Suprapubic skin (tissue), 4 donors: ENCODE measurements at regions not wholly inside any gene's neighbourhood (a gene's known extent, or its start where the extent isn't known, plus 50 kb on each side); places are given as distances from the start of the nearest gene placed in this dataset.

Source experiments
- DNase-seq, 2 donors: peaks; one replicate each; pipeline ENCODE4 v3.0.0-alpha.2; 2019; ENCODE audit warnings: low spot score in 2 of 2
- H3K27ac ChIP-seq: fragments of 200-600 bp; sonication (generic); one replicate; pipeline ENCODE4 v1.5.1; 2019
- H3K27me3 ChIP-seq: fragments of 200-600 bp; sonication (generic); one replicate; pipeline ENCODE4 v1.5.1; 2019
- H3K36me3 ChIP-seq: fragments of 200-600 bp; sonication (generic); one replicate; pipeline ENCODE4 v1.5.1; 2019
- H3K4me1 ChIP-seq: fragments of 200-600 bp; sonication (generic); one replicate; pipeline ENCODE4 v1.5.1; 2019
- H3K4me3 ChIP-seq: fragments of 200-600 bp; sonication (generic); one replicate; pipeline ENCODE4 v1.5.1; 2019; ENCODE audit warnings: mild to moderate bottlenecking
- H3K9me3 ChIP-seq: fragments of 200-600 bp; sonication (generic); one replicate; pipeline ENCODE4 v1.5.1; 2019
- EP300 ChIP-seq: sonication (generic); formaldehyde crosslinking; IDR thresholded peaks from one replicate; pipeline ENCODE4 v1.6.1; 2017; ENCODE audit warnings: antibody characterized with exemption
- POLR2A ChIP-seq, 2 donors: fragments of 450-650 bp; IDR thresholded peaks; one replicate each; pipeline ENCODE4 v1.6.1; 2017; ENCODE audit warnings: antibody characterized with exemption in 2 of 2, mild to moderate bottlenecking in 2 of 2, moderate library complexity in 2 of 2
- POLR2AphosphoS5 ChIP-seq, 3 donors: sonication (generic); formaldehyde crosslinking; IDR thresholded peaks; one replicate each; pipeline ENCODE4 v1.6.1; 2017; ENCODE audit warnings: antibody characterized with exemption in 3 of 3
- WGBS: methylation state at CpG from one replicate; pipeline ENCODE4 v1.1.5; 2018; 5-methylcytosine and 5-hydroxymethylcytosine counted together
- TF ChIP-seq, protein P1 (sequence below), 2 donors: fragments of 200-600 bp in 1 of 2; fragments of 450-650 bp in 1 of 2; sonication (generic) in 1 of 2; IDR thresholded peaks; one replicate each; pipeline ENCODE4 v1.5.1; 2016 to 2019; ENCODE audit warnings: antibody characterized with exemption in 2 of 2, mild to moderate bottlenecking in 1 of 2, moderate library complexity in 1 of 2

DNA sequence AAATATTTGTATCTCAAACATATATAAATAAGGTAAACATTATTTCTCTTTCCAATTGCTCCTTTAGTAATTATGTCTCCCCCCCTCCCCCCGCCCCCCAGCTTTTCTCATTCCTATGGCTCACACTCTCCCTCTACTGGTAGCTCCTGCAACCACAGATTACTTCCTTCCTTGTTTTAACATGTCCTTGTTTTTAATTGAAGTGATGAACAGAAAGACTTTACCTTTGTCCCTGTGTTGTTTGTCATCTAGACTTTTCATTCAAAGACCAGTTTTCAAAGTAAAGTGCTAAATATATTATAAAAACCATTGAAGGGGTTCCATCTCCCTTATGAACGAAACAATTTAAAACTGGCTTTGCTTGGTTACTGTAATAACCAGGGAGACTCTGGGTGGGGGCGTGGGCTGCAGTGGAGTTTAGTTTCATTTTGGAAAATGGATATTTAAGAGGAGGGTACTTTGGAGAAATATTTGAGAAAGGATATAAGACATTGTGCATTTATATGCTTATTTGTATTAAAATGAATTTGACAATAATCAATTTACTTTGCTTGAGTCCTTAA, 352.9 kb downstream of the RAPGEF2 start:
- TF ChIP-seq EP300 (no peak), POLR2AphosphoS5 (IDR thresholded peaks at IDR 0.05) (no peak), POLR2A (IDR thresholded peaks at IDR 0.05) (no peak)
- TF ChIP-seq, protein P1, sequence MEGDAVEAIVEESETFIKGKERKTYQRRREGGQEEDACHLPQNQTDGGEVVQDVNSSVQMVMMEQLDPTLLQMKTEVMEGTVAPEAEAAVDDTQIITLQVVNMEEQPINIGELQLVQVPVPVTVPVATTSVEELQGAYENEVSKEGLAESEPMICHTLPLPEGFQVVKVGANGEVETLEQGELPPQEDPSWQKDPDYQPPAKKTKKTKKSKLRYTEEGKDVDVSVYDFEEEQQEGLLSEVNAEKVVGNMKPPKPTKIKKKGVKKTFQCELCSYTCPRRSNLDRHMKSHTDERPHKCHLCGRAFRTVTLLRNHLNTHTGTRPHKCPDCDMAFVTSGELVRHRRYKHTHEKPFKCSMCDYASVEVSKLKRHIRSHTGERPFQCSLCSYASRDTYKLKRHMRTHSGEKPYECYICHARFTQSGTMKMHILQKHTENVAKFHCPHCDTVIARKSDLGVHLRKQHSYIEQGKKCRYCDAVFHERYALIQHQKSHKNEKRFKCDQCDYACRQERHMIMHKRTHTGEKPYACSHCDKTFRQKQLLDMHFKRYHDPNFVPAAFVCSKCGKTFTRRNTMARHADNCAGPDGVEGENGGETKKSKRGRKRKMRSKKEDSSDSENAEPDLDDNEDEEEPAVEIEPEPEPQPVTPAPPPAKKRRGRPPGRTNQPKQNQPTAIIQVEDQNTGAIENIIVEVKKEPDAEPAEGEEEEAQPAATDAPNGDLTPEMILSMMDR (IDR thresholded peaks at IDR 0.05): peak in 1 of 2 donors; percentile 48
- H3K9me3 ChIP-seq: no peaks in the 10 kb centered on the region
- H3K27me3 ChIP-seq: no peaks in the 10 kb centered on the region
- H3K4me3 ChIP-seq: no peak overlapping the region
- no peaks in the 10 kb centered on the region for H3K36me3 ChIP-seq
- DNase-seq: no peak
- WGBS: 30% methylated on average over 3 of the region's 3 CpGs
- no peak overlapping the region for H3K27ac ChIP-seq
- H3K4me1 ChIP-seq: peaks cover 3% of the 10 kb centered on the region

DNA sequence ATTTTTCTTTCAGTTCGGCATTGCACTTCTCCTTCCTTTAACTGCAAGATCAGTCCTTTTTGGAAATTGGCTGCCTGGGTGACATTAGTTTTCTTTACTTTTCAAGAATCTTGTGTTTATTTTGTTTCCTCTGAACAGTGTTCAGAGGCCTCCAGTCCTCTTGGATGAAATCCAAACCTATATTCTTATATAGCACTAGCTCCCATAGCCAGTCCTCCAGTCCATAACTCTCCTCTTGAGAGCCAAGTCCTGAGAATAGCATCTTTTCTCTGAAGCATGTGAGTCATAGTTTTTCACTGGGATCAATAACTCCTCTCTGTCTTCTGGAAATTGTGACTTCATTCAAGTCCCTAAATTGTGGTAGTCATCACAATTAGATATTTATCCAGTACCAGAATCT, 357.5 kb downstream of the RAPGEF2 start:
- no peak for DNase-seq
- H3K9me3 ChIP-seq: no peaks in the 10 kb centered on the region
- H3K4me1 ChIP-seq: peaks cover 3% of the 10 kb centered on the region
- whole genome bisulfite sequencing: 80% methylated on average over 1 of the region's 1 CpG
- no peak overlapping the region for H3K27ac ChIP-seq
- TF ChIP-seq POLR2A (IDR thresholded peaks at IDR 0.05): no peak
- no peak for TF ChIP-seq POLR2AphosphoS5 (IDR thresholded peaks at IDR 0.05)
- no peak overlapping the region for H3K4me3 ChIP-seq
- no peaks in the 10 kb centered on the region for H3K27me3 ChIP-seq
- H3K36me3 ChIP-seq: no peaks in the 10 kb centered on the region

DNA sequence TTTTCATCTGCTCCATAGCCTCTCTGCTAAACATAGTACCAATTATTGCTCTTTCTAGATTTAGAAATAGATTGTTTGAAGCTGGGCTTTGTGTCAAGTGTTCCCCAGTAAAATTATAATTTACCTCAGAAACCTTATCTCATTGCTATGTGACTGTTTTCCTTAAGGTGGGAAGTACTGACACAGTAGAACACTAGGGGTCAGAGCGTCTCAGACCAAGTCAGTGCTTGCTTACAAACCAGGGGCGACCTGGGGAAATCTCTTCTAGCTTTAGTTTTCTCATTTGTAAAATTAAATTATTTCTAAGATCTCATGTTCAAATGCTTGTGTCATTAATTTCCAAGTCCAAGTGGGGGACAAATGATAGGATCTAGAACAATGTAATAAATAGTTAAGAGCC, 360.4 kb downstream of the RAPGEF2 start:
- no peaks in the 10 kb centered on the region for H3K27me3 ChIP-seq
- no peaks in the 10 kb centered on the region for H3K4me1 ChIP-seq
- H3K27ac ChIP-seq: no peak overlapping the region
- H3K4me3 ChIP-seq: no peak overlapping the region
- no peaks in the 10 kb centered on the region for H3K9me3 ChIP-seq
- no peak for DNase-seq
- WGBS: 81% methylated on average over 2 of the region's 2 CpGs
- TF ChIP-seq, protein P1 (IDR thresholded peaks at IDR 0.05): no peak
- no peak for TF ChIP-seq POLR2AphosphoS5 (IDR thresholded peaks at IDR 0.05)
- no peak for TF ChIP-seq EP300
- no peak for TF ChIP-seq POLR2A (IDR thresholded peaks at IDR 0.05)
- no peaks in the 10 kb centered on the region for H3K36me3 ChIP-seq

DNA sequence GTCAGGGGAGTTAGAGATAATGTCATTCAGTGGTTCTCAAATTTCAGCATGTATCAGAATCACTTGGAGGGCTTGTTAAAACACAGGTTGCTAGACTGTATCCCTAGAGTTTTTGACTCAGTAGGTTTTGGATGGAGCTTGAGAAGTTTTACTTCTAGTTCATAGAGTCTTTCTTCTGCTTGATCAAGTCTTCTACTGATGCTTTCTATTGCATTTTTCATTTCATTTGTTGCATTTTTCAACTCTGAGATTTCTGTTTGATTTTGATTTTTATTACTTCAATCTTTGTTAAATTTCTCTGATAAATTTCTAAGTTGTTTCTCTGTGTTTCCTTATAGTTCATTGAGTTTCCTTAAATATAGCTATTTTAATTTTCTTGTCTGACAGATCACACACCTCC, 361.4 kb downstream of the RAPGEF2 start:
- no peak for DNase-seq
- no peaks in the 10 kb centered on the region for H3K9me3 ChIP-seq
- no peak overlapping the region for H3K27ac ChIP-seq
- no peaks in the 10 kb centered on the region for H3K36me3 ChIP-seq
- H3K27me3 ChIP-seq: no peaks in the 10 kb centered on the region
- H3K4me3 ChIP-seq: no peak overlapping the region
- H3K4me1 ChIP-seq: no peaks in the 10 kb centered on the region
- TF ChIP-seq POLR2AphosphoS5 (IDR thresholded peaks at IDR 0.05) (no peak), POLR2A (IDR thresholded peaks at IDR 0.05) (no peak), EP300 (no peak)
- TF ChIP-seq, protein P1 (IDR thresholded peaks at IDR 0.05): no peak

DNA sequence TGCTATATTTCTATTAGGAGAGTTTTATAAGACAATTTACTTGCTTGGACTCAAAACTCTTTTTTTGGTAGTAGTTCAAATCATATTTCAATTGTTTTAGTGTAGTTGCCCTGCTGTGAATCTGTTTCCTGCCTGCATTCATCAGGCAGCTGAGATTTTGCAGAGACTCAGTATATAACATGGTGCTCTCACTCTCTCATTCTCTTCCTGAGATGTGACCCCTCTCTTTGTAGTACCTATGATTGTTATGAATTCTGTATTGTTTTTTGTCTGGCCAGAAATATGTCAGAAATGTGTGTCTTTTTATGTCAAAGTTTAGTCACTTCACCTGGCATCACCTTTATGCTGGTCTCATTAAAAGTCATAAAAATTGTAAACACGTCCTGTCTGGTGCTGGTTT, 374.0 kb downstream of the RAPGEF2 start:
- no peak overlapping the region for H3K4me3 ChIP-seq
- no peak overlapping the region for H3K27ac ChIP-seq
- H3K27me3 ChIP-seq: no peaks in the 10 kb centered on the region
- DNase-seq: no peak
- no peaks in the 10 kb centered on the region for H3K9me3 ChIP-seq
- 33% methylated on average over 1 of the region's 1 CpG for WGBS
- no peaks in the 10 kb centered on the region for H3K4me1 ChIP-seq
- no peaks in the 10 kb centered on the region for H3K36me3 ChIP-seq
- TF ChIP-seq, protein P1 (IDR thresholded peaks at IDR 0.05): no peak

DNA sequence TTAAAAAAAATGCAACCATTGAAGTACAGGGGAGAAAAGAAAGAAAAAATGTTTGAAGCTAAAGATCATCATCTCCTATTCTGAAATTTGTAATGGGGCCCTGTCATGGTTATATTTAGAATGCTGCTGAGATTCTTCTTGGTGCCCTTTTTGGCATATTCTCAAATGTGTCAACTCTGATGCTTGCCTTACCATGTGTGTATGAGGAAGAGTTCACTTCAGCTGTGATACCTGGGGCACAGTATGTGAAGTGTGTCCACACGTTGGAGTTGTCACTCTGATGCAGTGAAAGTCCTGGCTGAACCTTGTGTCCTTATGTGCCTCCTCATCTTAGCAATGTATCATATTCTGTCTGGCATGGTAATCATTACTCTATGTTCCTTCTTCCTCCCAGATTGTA, 377.9 kb downstream of the RAPGEF2 start:
- WGBS: 25% methylated on average over 1 of the region's 1 CpG
- Histone ChIP-seq H3K4me3 (no peak overlapping the region), H3K27me3 (no peaks in the 10 kb centered on the region), H3K36me3 (no peaks in the 10 kb centered on the region), H3K27ac (no peak overlapping the region), H3K4me1 (no peaks in the 10 kb centered on the region), H3K9me3 (no peaks in the 10 kb centered on the region)
- no peak for DNase-seq
- no peak for TF ChIP-seq POLR2AphosphoS5 (IDR thresholded peaks at IDR 0.05)
- TF ChIP-seq EP300: no peak
- TF ChIP-seq, protein P1 (IDR thresholded peaks at IDR 0.05): no peak
- no peak for TF ChIP-seq POLR2A (IDR thresholded peaks at IDR 0.05)
